ENCODE measurements at regions not wholly inside any gene's neighbourhood (a gene's known extent, or its start where the extent isn't known, plus 50 kb on each side); places are given as distances from the start of the nearest gene placed in this dataset.

DNA sequence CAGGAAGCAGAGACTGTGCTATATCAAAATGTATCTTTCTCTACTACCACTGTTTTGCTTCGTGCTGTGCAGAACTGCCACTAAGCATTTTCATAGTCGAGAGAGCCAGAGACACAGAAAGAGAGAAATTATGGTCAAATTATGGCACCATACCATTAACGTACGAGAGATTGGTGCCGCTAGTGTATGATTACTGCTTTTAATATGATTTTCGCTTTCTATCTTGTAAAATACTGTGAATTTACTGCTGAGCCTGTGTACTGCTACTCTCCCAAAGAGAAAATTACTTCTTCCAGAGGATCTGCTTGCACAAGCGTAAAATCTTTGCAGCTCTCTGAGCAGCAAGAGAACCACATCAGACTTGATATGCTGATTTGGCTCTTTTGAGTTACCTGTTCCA is 71.1 kb upstream of the ZNF281 start:
- Mint-ChIP-seq H3K4me3 (ENCODE audit: unreplicated experiment) (no peak overlapping the region), H3K36me3 (ENCODE audit: low read depth, unreplicated experiment) (no peaks in the 10 kb centered on the region), H3K4me1 (ENCODE audit: unreplicated experiment) (peaks cover 2% of the 10 kb centered on the region), H3K27ac (ENCODE audit: unreplicated experiment) (no peak overlapping the region), H3K9me3 (ENCODE audit: unreplicated experiment) (no peaks in the 10 kb centered on the region), H3K27me3 (ENCODE audit: unreplicated experiment) (no peaks in the 10 kb centered on the region)
- no peak for DNase-seq (ENCODE audit: low spot score)
- TF ChIP-seq, protein P1, sequence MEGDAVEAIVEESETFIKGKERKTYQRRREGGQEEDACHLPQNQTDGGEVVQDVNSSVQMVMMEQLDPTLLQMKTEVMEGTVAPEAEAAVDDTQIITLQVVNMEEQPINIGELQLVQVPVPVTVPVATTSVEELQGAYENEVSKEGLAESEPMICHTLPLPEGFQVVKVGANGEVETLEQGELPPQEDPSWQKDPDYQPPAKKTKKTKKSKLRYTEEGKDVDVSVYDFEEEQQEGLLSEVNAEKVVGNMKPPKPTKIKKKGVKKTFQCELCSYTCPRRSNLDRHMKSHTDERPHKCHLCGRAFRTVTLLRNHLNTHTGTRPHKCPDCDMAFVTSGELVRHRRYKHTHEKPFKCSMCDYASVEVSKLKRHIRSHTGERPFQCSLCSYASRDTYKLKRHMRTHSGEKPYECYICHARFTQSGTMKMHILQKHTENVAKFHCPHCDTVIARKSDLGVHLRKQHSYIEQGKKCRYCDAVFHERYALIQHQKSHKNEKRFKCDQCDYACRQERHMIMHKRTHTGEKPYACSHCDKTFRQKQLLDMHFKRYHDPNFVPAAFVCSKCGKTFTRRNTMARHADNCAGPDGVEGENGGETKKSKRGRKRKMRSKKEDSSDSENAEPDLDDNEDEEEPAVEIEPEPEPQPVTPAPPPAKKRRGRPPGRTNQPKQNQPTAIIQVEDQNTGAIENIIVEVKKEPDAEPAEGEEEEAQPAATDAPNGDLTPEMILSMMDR (IDR thresholded peaks at IDR 0.05; ENCODE audit: unreplicated experiment) = no peak

DNA sequence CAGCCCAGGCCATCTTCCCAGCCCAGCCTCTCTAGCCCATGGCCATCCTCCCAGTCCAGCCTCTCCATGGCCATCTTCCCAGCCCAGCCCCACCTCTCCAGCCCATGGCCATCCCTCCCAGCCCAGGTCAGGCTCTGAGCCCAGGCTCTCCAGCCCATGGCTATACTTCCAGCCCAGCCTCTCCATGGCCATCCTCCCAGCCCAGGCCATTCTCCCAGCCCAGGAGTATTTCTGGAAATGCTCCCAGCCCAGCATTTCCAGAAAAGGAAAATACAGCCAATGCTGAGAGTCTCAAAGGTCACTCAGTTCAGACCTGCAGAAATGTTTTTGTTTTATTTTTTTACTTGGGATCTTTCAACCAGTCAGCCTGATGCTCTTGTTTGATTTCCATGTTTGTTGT is 70.0 kb upstream of the ZNF281 start:
- no peaks in the 10 kb centered on the region for H3K36me3 Mint-ChIP-seq (ENCODE audit: low read depth, unreplicated experiment)
- no peak overlapping the region for H3K4me3 Mint-ChIP-seq (ENCODE audit: unreplicated experiment)
- H3K27ac Mint-ChIP-seq (ENCODE audit: unreplicated experiment) = no peak overlapping the region
- no peaks in the 10 kb centered on the region for H3K27me3 Mint-ChIP-seq (ENCODE audit: unreplicated experiment)
- peaks cover 2% of the 10 kb centered on the region for H3K4me1 Mint-ChIP-seq (ENCODE audit: unreplicated experiment)
- H3K9me3 Mint-ChIP-seq (ENCODE audit: unreplicated experiment) = no peaks in the 10 kb centered on the region
- TF ChIP-seq, protein P1 (IDR thresholded peaks at IDR 0.05; ENCODE audit: unreplicated experiment) = no peak
- no peak for DNase-seq (ENCODE audit: low spot score)

DNA sequence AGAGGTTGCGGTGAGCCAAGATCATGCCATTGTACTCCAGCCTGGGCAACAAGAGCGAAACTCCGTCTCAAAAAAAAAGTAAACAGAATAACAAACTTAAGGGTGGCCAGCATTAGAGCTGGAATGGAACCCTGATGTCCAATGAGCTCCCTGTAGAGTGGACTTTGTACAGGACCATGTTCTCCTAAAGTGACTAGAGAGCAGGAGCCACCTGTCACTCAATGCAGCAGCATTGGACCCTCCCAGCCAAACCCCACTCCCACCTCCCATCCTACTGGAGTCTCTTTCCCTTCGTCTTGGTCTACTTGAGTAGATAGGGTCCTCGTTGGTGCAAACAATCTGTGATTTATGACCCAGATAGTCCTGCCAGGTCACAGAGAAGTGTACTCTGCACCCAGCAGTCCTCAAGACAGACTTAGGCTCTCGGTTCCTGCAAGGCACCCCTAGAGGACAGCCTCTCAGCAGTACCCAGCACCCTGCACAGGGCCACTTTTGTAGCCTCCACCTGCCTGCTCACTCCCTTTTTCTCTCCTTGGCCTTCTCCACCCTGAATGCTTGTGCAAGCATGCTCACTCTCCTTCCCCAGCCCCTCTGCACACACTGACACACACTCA is 69.2 kb upstream of the ZNF281 start:
- TF ChIP-seq, protein P1 (IDR thresholded peaks at IDR 0.05; ENCODE audit: unreplicated experiment) = no peak
- Mint-ChIP-seq H3K9me3 (ENCODE audit: unreplicated experiment) (no peaks in the 10 kb centered on the region), H3K4me3 (ENCODE audit: unreplicated experiment) (no peak overlapping the region), H3K4me1 (ENCODE audit: unreplicated experiment) (peaks cover 2% of the 10 kb centered on the region), H3K27me3 (ENCODE audit: unreplicated experiment) (no peaks in the 10 kb centered on the region), H3K36me3 (ENCODE audit: low read depth, unreplicated experiment) (no peaks in the 10 kb centered on the region), H3K27ac (ENCODE audit: unreplicated experiment) (no peak overlapping the region)
- no peak for DNase-seq (ENCODE audit: low spot score)

DNA sequence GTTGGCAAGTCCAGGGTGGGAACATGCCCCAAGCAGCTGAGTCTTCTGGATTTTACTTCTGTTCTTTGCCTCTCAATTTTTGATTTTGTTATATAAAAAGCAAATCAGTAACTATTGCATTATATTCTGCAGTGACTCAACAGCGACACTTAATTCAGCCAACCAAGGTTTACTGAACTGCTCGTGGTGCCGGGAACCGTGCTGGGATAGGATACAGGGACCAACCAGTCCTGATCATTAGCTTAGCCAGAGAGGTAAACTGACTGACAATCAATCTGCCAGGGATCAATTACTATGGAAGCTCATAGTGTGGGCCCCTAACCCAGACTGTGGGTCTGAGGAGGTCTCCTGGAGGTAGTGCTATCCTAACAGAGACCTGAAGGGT is 68.4 kb upstream of the ZNF281 start:
- Mint-ChIP-seq H3K27ac (ENCODE audit: unreplicated experiment) (no peak overlapping the region), H3K4me1 (ENCODE audit: unreplicated experiment) (peaks cover 2% of the 10 kb centered on the region), H3K9me3 (ENCODE audit: unreplicated experiment) (no peaks in the 10 kb centered on the region), H3K36me3 (ENCODE audit: low read depth, unreplicated experiment) (no peaks in the 10 kb centered on the region), H3K27me3 (ENCODE audit: unreplicated experiment) (no peaks in the 10 kb centered on the region), H3K4me3 (ENCODE audit: unreplicated experiment) (no peak overlapping the region)
- no peak for DNase-seq (ENCODE audit: low spot score)
- TF ChIP-seq, protein P1 (IDR thresholded peaks at IDR 0.05; ENCODE audit: unreplicated experiment) = no peak

DNA sequence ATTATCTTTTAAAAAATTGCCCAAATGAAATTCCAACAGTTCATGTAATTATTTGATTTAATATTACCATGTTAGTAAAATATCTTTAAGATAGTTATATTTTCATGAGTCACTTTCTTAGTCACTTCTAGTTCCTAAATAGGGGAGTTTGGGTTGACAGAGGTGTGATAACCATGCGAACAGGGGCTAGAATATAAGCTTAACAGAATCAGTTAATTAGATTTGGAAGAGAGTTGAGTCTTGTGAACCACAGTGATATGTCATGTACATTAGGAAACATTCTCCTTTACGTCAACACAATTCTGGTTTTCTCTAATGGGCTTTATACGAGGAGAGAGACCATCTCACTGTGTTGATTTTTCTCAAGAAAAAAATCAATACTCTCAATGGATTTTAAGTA is 64.8 kb upstream of the ZNF281 start:
- Mint-ChIP-seq H3K9me3 (ENCODE audit: unreplicated experiment) (no peaks in the 10 kb centered on the region), H3K27ac (ENCODE audit: unreplicated experiment) (no peak overlapping the region), H3K4me3 (ENCODE audit: unreplicated experiment) (no peak overlapping the region), H3K36me3 (ENCODE audit: low read depth, unreplicated experiment) (no peaks in the 10 kb centered on the region), H3K4me1 (ENCODE audit: unreplicated experiment) (no peaks in the 10 kb centered on the region), H3K27me3 (ENCODE audit: unreplicated experiment) (no peaks in the 10 kb centered on the region)
- TF ChIP-seq, protein P1 (IDR thresholded peaks at IDR 0.05; ENCODE audit: unreplicated experiment) = no peak
- DNase-seq (ENCODE audit: low spot score) = no peak
